ENCODE measurements at regions not wholly inside any gene's neighbourhood (a gene's known extent, or its start where the extent isn't known, plus 50 kb on each side); places are given as distances from the start of the nearest gene placed in this dataset.

GRCh38 chrX:39144323-39144722, 343.1 kb downstream of the MID1IP1 start:
- no TSS peak for BruUV-seq (replicated peaks)
- DNase-seq (ENCODE audit: low read depth, low spot score) (no peak), ATAC-seq (no peak)
- RAD21 ChIA-PET (ENCODE audit: low non-redundant PET in 1 of 2, low total read pairs in 2 of 2, uncharacterized antibody in 2 of 2, unreplicated experiment in 2 of 2) = no interaction called here
- Histone ChIP-seq H4K20me1 (ENCODE audit: insufficient read depth) (no peaks in the 10 kb centered on the region), H3K9me2 (ENCODE audit: insufficient read depth) (no peaks in the 10 kb centered on the region), H3K27me3 (ENCODE audit: insufficient read depth, low read length) (no peaks in the 10 kb centered on the region), H3K4me2 (ENCODE audit: low read length) (no peak overlapping the region), H3K36me3 (ENCODE audit: control insufficient read depth in 1 of 2, insufficient read depth in 2 of 2, low read length in 2 of 2) (no peaks in the 10 kb centered on the region), H2AFZ (ENCODE audit: low read depth, low read length, poor library complexity, severe bottlenecking) (no peak overlapping the region), H3K9me3 (ENCODE audit: control insufficient read depth in 1 of 2, insufficient read depth in 1 of 2, low read depth in 1 of 2, low read length in 2 of 2) (no peaks in the 10 kb centered on the region), H3K27ac (ENCODE audit: low read depth, low read length) (no peak overlapping the region), H3K79me2 (ENCODE audit: insufficient read depth, low read length) (no peaks in the 10 kb centered on the region), H3K9ac (ENCODE audit: low read length) (no peak overlapping the region), H3K4me1 (ENCODE audit: control insufficient read depth in 1 of 2, insufficient read depth in 2 of 2, low read length in 2 of 2) (no peaks in the 10 kb centered on the region), H3K4me3 (replicated peaks in 1 of 2; ENCODE audit: low read depth in 1 of 2, low read length in 2 of 2) (no peak overlapping the region)
- TF ChIP-seq SIN3A (IDR thresholded peaks at IDR 0.05; ENCODE audit: low read depth) (no peak), EGR1 (IDR thresholded peaks at IDR 0.05; ENCODE audit: low read depth) (no peak), ELF1 (IDR thresholded peaks at IDR 0.05; ENCODE audit: borderline replicate concordance, low read depth) (no peak), YY1 (IDR thresholded peaks at IDR 0.05; ENCODE audit: extremely low read depth, insufficient replicate concordance, low read depth, low read length) (no peak), ZBTB33 (IDR thresholded peaks at IDR 0.05; ENCODE audit: extremely low read depth, insufficient replicate concordance, low read length) (no peak), FOSL1 (IDR thresholded peaks at IDR 0.05; ENCODE audit: low read depth) (no peak), CBX3 (IDR thresholded peaks at IDR 0.05; ENCODE audit: low read depth) (no peak), CTCF (IDR thresholded peaks at IDR 0.05 in 2 of 3, conservative IDR thresholded peaks at IDR 0.05 in 1 of 3; ENCODE audit: borderline replicate concordance in 1 of 3, insufficient read depth in 1 of 3, low read depth in 2 of 3, low read length in 2 of 3) (no peak), POLR2AphosphoS5 (IDR thresholded peaks at IDR 0.05; ENCODE audit: low read depth, low read length) (no peak), MAX (IDR thresholded peaks at IDR 0.05) (no peak), RAD21 (IDR thresholded peaks at IDR 0.05; ENCODE audit: low read depth) (no peak), TCF7L2 (IDR thresholded peaks at IDR 0.05; ENCODE audit: borderline replicate concordance, extremely low read depth, insufficient read depth, insufficient read length) (no peak)
- intact Hi-C loops (cut with micrococcal nuclease) = no loop called here
- CTCF ChIA-PET = no interaction called here
- POLR2A ChIA-PET = no interaction called here

Data from HCT116 (cell line).